ENCODE measurements at regions not wholly inside any gene's neighbourhood (a gene's known extent, or its start where the extent isn't known, plus 50 kb on each side); places are given as distances from the start of the nearest gene placed in this dataset.
A peak's percentile ranks its signal among the peaks of the same experiment; 100 is the strongest.
"Not testable (repeated sequence)": the region's sequence is repeated elsewhere in the genome, so short reads cannot be mapped to it uniquely, and the experiment has no call there.

DNA sequence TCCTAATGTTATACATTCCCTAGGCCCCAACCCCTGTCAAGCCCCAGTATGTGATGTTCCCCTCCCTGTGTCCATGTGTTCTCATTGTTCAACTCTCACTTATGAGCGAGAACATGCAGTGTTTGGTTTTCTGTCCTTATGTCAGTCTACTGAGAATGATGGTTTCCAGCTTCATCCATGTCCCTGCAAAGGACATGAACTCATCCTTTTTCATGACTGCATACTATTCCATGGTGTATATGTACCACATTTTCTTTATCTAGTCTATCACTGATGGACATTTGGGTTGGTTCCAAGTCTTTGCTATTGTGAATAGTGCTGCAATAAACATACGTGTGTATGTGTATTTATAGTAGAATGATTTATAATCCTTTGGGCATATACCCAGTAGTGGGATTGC lies 605.4 kb upstream of the BRINP3 start:
- CTCF ChIA-PET (ENCODE audit: low intra/inter-chr PET ratio); H2AFZ ChIP-seq (ENCODE audit: low read depth, low read length); H3K27me3 ChIP-seq (ENCODE audit: control insufficient read depth in 2 of 2, insufficient read depth in 2 of 2, low read length in 2 of 2); in situ Hi-C loops (cut with MboI); BruUV-seq (replicated peaks); H3K9me1 ChIP-seq (ENCODE audit: control insufficient read depth, insufficient read depth, low read length); H3K9me3 ChIP-seq (replicated peaks; ENCODE audit: control insufficient read depth, insufficient read depth, low read depth, low read length); H3K9ac ChIP-seq (ENCODE audit: insufficient read depth in 1 of 2, low read depth in 2 of 2, low read length in 2 of 2); H3K4me2 ChIP-seq (ENCODE audit: insufficient read depth, low read length); H3K36me3 ChIP-seq (ENCODE audit: control insufficient read depth, insufficient read depth, low read length); H3K4me1 ChIP-seq (replicated peaks in 1 of 2; ENCODE audit: control insufficient read depth in 2 of 2, insufficient read depth in 2 of 2, low read length in 2 of 2); DNase-seq (ENCODE audit: extremely low read depth in 1 of 4, low spot score in 3 of 4); H3K79me2 ChIP-seq (ENCODE audit: control insufficient read depth, insufficient read depth, low read length); FAIRE-seq; H4K20me1 ChIP-seq (replicated peaks; ENCODE audit: control insufficient read depth, insufficient read depth, low read length); H3K4me3 ChIP-seq; H3K27ac ChIP-seq (ENCODE audit: extremely low read depth, low read depth, low read length); intact Hi-C loops (cut with micrococcal nuclease); ATAC-seq: not testable (repeated sequence)
- WGBS (ENCODE audit: insufficient coverage, low coverage, missing lambda C conversion rate), result 0% methylated on average over 2 of the region's 2 CpGs
- TF ChIP-seq BCOR (IDR thresholded peaks at IDR 0.05) (0 out of 2 replicates have a peak, but pooled peaks have one; percentile 35), RBM25 (IDR thresholded peaks at IDR 0.05; ENCODE audit: low read depth, low read length, severe bottlenecking) (peak; percentile 29), ZNF146 (CRISPR knock-in tag; IDR thresholded peaks at IDR 0.05; ENCODE audit: unreplicated experiment) (peak; percentile 96), KDM1A (IDR thresholded peaks at IDR 0.05) (peak in 1 of 2 experiments; percentile 36; a peak in 1 of 4 replicates)
- POLR2A ChIA-PET, result interaction anchor here (0.6 kb wide), 1 partner anchor 1290 kb away, joined by 3 read pairs; no protein-coding TSS in a partner anchor

DNA sequence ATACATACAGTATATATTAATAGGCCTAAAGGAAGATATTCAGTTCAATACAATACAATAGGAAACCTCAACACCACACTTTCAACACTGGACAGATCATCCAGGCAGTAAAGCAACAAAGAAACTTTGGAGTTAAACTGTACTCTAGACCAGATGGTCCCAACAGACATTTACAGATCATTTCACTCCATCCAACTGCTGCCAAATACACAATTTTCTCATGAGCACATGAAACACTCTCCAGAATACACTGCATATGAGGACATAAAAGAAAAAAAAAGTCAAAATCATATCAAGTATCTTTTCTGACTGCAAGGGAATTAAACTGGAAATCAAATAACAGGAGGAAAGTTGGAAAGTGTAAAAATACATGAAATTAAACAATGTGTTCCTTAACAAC lies 607.5 kb upstream of the BRINP3 start:
- Histone ChIP-seq H3K9ac (ENCODE audit: insufficient read depth in 1 of 2, low read depth in 2 of 2, low read length in 2 of 2) (no peak overlapping the region), H3K79me2 (ENCODE audit: control insufficient read depth, insufficient read depth, low read length) (no peaks in the 10 kb centered on the region), H3K9me1 (ENCODE audit: control insufficient read depth, insufficient read depth, low read length) (no peaks in the 10 kb centered on the region), H3K4me2 (ENCODE audit: insufficient read depth, low read length) (no peak overlapping the region), H3K27ac (ENCODE audit: extremely low read depth, low read depth, low read length) (no peak overlapping the region), H4K20me1 (replicated peaks; ENCODE audit: control insufficient read depth, insufficient read depth, low read length) (no peaks in the 10 kb centered on the region), H3K4me3 (no peak overlapping the region), H3K4me1 (replicated peaks in 1 of 2; ENCODE audit: control insufficient read depth in 2 of 2, insufficient read depth in 2 of 2, low read length in 2 of 2) (no peaks in the 10 kb centered on the region), H3K9me3 (replicated peaks; ENCODE audit: control insufficient read depth, insufficient read depth, low read depth, low read length) (no peaks in the 10 kb centered on the region), H3K27me3 (ENCODE audit: control insufficient read depth in 2 of 2, insufficient read depth in 2 of 2, low read length in 2 of 2) (no peaks in the 10 kb centered on the region), H2AFZ (ENCODE audit: low read depth, low read length) (no peak overlapping the region), H3K36me3 (ENCODE audit: control insufficient read depth, insufficient read depth, low read length) (no peaks in the 10 kb centered on the region)
- in situ Hi-C loops (cut with MboI) (no loop called here), intact Hi-C loops (cut with micrococcal nuclease) (no loop called here)
- no TSS peak for BruUV-seq (replicated peaks)
- no peak for FAIRE-seq
- DNase-seq (ENCODE audit: extremely low read depth in 1 of 4, low spot score in 3 of 4), result no peak
- ChIA-PET CTCF (ENCODE audit: low intra/inter-chr PET ratio) (no interaction called here), POLR2A (no interaction called here)
- ATAC-seq, result no peak
- TF ChIP-seq ZKSCAN3 (CRISPR knock-in tag; IDR thresholded peaks at IDR 0.05), result no peak
- TF ChIP-seq SREBF2 (CRISPR knock-in tag; IDR thresholded peaks at IDR 0.05), result no peak
- TF ChIP-seq, protein P1, sequence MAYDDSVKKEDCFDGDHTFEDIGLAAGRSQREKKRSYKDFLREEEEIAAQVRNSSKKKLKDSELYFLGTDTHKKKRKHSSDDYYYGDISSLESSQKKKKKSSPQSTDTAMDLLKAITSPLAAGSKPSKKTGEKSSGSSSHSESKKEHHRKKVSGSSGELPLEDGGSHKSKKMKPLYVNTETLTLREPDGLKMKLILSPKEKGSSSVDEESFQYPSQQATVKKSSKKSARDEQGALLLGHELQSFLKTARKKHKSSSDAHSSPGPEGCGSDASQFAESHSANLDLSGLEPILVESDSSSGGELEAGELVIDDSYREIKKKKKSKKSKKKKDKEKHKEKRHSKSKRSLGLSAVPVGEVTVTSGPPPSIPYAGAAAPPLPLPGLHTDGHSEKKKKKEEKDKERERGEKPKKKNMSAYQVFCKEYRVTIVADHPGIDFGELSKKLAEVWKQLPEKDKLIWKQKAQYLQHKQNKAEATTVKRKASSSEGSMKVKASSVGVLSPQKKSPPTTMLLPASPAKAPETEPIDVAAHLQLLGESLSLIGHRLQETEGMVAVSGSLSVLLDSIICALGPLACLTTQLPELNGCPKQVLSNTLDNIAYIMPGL (CRISPR knock-in tag; IDR thresholded peaks at IDR 0.05), result no peak
- TF ChIP-seq, protein P2, sequence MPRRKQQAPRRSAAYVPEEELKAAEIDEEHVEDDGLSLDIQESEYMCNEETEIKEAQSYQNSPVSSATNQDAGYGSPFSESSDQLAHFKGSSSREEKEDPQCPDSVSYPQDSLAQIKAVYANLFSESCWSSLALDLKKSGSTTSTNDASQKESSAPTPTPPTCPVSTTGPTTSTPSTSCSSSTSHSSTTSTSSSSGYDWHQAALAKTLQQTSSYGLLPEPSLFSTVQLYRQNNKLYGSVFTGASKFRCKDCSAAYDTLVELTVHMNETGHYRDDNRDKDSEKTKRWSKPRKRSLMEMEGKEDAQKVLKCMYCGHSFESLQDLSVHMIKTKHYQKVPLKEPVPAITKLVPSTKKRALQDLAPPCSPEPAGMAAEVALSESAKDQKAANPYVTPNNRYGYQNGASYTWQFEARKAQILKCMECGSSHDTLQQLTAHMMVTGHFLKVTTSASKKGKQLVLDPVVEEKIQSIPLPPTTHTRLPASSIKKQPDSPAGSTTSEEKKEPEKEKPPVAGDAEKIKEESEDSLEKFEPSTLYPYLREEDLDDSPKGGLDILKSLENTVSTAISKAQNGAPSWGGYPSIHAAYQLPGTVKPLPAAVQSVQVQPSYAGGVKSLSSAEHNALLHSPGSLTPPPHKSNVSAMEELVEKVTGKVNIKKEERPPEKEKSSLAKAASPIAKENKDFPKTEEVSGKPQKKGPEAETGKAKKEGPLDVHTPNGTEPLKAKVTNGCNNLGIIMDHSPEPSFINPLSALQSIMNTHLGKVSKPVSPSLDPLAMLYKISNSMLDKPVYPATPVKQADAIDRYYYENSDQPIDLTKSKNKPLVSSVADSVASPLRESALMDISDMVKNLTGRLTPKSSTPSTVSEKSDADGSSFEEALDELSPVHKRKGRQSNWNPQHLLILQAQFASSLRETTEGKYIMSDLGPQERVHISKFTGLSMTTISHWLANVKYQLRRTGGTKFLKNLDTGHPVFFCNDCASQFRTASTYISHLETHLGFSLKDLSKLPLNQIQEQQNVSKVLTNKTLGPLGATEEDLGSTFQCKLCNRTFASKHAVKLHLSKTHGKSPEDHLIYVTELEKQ (CRISPR knock-in tag; IDR thresholded peaks at IDR 0.05), result no peak
- TF ChIP-seq HDGF (IDR thresholded peaks at IDR 0.05), result no peak
- TF ChIP-seq ZNF561 (CRISPR knock-in tag; conservative IDR thresholded peaks at IDR 0.05), result no peak
- TF ChIP-seq ZNF668 (CRISPR knock-in tag; IDR thresholded peaks at IDR 0.05), result no peak
- TF ChIP-seq, protein P3, sequence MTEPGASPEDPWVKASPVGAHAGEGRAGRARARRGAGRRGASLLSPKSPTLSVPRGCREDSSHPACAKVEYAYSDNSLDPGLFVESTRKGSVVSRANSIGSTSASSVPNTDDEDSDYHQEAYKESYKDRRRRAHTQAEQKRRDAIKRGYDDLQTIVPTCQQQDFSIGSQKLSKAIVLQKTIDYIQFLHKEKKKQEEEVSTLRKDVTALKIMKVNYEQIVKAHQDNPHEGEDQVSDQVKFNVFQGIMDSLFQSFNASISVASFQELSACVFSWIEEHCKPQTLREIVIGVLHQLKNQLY (CRISPR knock-in tag; conservative IDR thresholded peaks at IDR 0.05), result no peak
